Left ventricle myocardium inferior (tissue), 1 donor: ENCODE measurements at regions not wholly inside any gene's neighbourhood (a gene's known extent, or its start where the extent isn't known, plus 50 kb on each side); places are given as distances from the start of the nearest gene placed in this dataset.
A peak's percentile ranks its signal among the peaks of the same experiment; 100 is the strongest.

Experiments used
- DNase-seq: peaks from one replicate; pipeline ENCODE4 v3.0.0-alpha.2; 2020
- H3K27ac ChIP-seq: fragments of 200-600 bp; replicated peaks from 2 replicates; pipeline ENCODE4 v1.8.0; 2021
- H3K27me3 ChIP-seq: fragments of 200-600 bp; 2 replicates; pipeline ENCODE4 v1.8.0; 2021; ENCODE audit warnings: low read depth
- H3K36me3 ChIP-seq: fragments of 200-600 bp; 2 replicates; pipeline ENCODE4 v1.8.0; 2021
- H3K4me1 ChIP-seq: fragments of 200-600 bp; 2 replicates; pipeline ENCODE4 v1.8.0; 2021
- H3K4me3 ChIP-seq: fragments of 200-600 bp; 2 replicates; pipeline ENCODE4 v1.8.0; 2021; ENCODE audit warnings: mild to moderate bottlenecking, moderate library complexity
- H3K9me3 ChIP-seq: fragments of 200-600 bp; replicated peaks from 2 replicates; pipeline ENCODE4 v1.8.0; 2021
- CTCF ChIP-seq: fragments of 200-600 bp; IDR thresholded peaks from 2 replicates; pipeline ENCODE4 v1.8.0; 2021; ENCODE audit warnings: antibody characterized with exemption, mild to moderate bottlenecking, borderline replicate concordance
- intact Hi-C: fragments of 100-400 bp; cut with micrococcal nuclease; formaldehyde crosslinking; loops from one replicate; pipeline ENCODE4 v1.11.0; 2022
- donor health status: DM: no; HTN: yes; CAD: no; lungs with severe emphysema.

- Histone ChIP-seq H3K9me3 (no peaks in the 10 kb centered on the region), H3K36me3 (no peaks in the 10 kb centered on the region), H3K27ac (no peak overlapping the region), H3K27me3 (no peaks in the 10 kb centered on the region), H3K4me1 (peaks cover 5% of the 10 kb centered on the region), H3K4me3 (no peak overlapping the region)
- DNase-seq, result no peak
- intact Hi-C loops, result no loop called here
- no peak for TF ChIP-seq CTCF
These were observed 82.1 kb upstream of the POMGNT2 start for GRCh38 chr3:43187836-43188479.

GRCh38 chr3:43185983-43186314, 80.1 kb upstream of the POMGNT2 start:
- no peak for TF ChIP-seq CTCF

GRCh38 chr3:43185274-43185982, 79.5 kb upstream of the POMGNT2 start:
- Histone ChIP-seq H3K27ac (no peak overlapping the region), H3K36me3 (no peaks in the 10 kb centered on the region), H3K27me3 (no peaks in the 10 kb centered on the region), H3K4me3 (no peak overlapping the region), H3K9me3 (no peaks in the 10 kb centered on the region), H3K4me1 (peaks cover 18% of the 10 kb centered on the region)
- no peak for DNase-seq
- intact Hi-C loops, result no loop called here
- no peak for TF ChIP-seq CTCF

More at GRCh38 chr3:43185983-43186314, 80.1 kb upstream of the POMGNT2 start:
- no peak overlapping the region for H3K4me3 ChIP-seq
- H3K9me3 ChIP-seq, result no peaks in the 10 kb centered on the region
- H3K36me3 ChIP-seq, result no peaks in the 10 kb centered on the region
- H3K27me3 ChIP-seq, result no peaks in the 10 kb centered on the region
- peaks cover 13% of the 10 kb centered on the region for H3K4me1 ChIP-seq
- intact Hi-C loops, result no loop called here
- DNase-seq, result no peak
- H3K27ac ChIP-seq, result no peak overlapping the region

GRCh38 chr3:43183456-43183855, 77.6 kb upstream of the POMGNT2 start:
- H3K27me3 ChIP-seq, result no peaks in the 10 kb centered on the region
- DNase-seq, result no peak
- H3K36me3 ChIP-seq, result no peaks in the 10 kb centered on the region
- no peaks in the 10 kb centered on the region for H3K9me3 ChIP-seq
- intact Hi-C loops, result no loop called here
- peaks cover 34% of the 10 kb centered on the region for H3K4me1 ChIP-seq
- H3K27ac ChIP-seq, result no peak overlapping the region
- no peak for TF ChIP-seq CTCF
- H3K4me3 ChIP-seq, result no peak overlapping the region

- no peak overlapping the region for H3K4me3 ChIP-seq
- H3K27ac ChIP-seq, result peak overlapping the region; percentile 57
- no peak for TF ChIP-seq CTCF
- peaks cover 47% of the 10 kb centered on the region for H3K4me1 ChIP-seq
- DNase-seq, result no peak
- no peaks in the 10 kb centered on the region for H3K9me3 ChIP-seq
- intact Hi-C loops, result no loop called here
- no peaks in the 10 kb centered on the region for H3K36me3 ChIP-seq
- no peaks in the 10 kb centered on the region for H3K27me3 ChIP-seq
These were observed 75.4 kb upstream of the POMGNT2 start for GRCh38 chr3:43181202-43181821.
